ENCODE measurements at regions not wholly inside any gene's neighbourhood (a gene's known extent, or its start where the extent isn't known, plus 50 kb on each side); places are given as distances from the start of the nearest gene placed in this dataset.

DNA sequence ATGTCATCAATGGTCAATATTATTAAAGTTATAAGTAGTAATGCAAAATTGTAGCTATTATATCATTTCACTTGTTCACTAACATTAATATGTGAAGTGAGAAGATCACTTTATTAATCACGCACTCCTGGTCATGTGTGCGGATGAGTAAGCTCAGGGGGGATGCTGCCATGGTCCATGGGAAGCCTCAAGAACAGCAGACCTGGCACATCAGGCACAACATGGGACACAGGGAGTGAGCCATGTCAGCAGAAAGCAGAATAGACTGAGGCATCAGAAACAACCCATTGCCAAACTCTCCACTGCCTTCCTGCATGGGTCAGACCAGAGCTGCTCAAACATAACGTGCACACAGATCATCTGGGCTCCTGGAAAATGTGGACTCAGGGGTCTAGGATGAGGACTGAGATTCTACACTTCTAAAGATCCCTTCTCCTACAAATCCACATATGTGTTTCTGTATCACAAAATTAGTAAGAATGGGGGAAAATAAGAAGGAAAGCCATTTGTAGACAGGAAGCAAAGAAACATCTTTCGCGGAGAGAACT lies 63.8 kb upstream of the VPREB1 start:
- CTCF ChIA-PET: interaction anchor here (1.4 to 2.7 kb wide), 3 partner anchors 9 to 162 kb away, joined by 4 to 13 read pairs (median 7); no protein-coding TSS in a partner anchor

DNA sequence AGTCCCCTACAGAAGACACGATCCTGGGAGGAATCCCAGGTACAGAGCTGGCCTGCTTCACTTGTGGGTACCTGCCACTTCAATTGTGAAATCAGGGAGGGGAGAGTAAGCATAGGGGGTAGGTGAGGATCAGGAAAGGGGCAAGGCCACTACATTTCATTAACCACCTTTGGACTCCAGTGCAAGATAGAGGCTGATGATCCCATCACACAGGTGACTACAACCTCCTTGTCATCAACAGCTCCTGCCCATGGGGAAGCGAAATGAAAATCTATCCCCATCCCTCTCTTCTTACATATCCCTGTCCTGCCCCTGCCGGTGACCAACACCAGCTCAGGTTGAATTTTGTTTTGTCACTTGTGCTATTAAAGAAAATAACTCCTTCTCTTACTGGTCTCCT lies 64.7 kb upstream of the VPREB1 start:
- no peak for DNase-seq (ENCODE audit: low read depth, low spot score)
- intact Hi-C loops (cut with micrococcal nuclease): no loop called here
- TF ChIP-seq YY1 (IDR thresholded peaks at IDR 0.05; ENCODE audit: extremely low read depth, insufficient replicate concordance, low read depth, low read length) (no peak), TCF7L2 (IDR thresholded peaks at IDR 0.05; ENCODE audit: borderline replicate concordance, extremely low read depth, insufficient read depth, insufficient read length) (no peak), ZFX (IDR thresholded peaks at IDR 0.05) (no peak), JUND (IDR thresholded peaks at IDR 0.05) (no peak), POLR2AphosphoS5 (IDR thresholded peaks at IDR 0.05; ENCODE audit: low read depth, low read length) (no peak)
- TF ChIP-seq, protein P1, sequence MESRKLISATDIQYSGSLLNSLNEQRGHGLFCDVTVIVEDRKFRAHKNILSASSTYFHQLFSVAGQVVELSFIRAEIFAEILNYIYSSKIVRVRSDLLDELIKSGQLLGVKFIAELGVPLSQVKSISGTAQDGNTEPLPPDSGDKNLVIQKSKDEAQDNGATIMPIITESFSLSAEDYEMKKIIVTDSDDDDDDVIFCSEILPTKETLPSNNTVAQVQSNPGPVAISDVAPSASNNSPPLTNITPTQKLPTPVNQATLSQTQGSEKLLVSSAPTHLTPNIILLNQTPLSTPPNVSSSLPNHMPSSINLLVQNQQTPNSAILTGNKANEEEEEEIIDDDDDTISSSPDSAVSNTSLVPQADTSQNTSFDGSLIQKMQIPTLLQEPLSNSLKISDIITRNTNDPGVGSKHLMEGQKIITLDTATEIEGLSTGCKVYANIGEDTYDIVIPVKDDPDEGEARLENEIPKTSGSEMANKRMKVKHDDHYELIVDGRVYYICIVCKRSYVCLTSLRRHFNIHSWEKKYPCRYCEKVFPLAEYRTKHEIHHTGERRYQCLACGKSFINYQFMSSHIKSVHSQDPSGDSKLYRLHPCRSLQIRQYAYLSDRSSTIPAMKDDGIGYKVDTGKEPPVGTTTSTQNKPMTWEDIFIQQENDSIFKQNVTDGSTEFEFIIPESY (IDR thresholded peaks at IDR 0.05; ENCODE audit: extremely low read depth, insufficient replicate concordance, low read length): no peak
- H2AFZ ChIP-seq (ENCODE audit: low read depth, low read length, poor library complexity, severe bottlenecking): no peak overlapping the region
- BruUV-seq (replicated peaks): no TSS peak
- H3K27ac ChIP-seq (ENCODE audit: low read depth, low read length): no peak overlapping the region
- no peak for ATAC-seq
- H3K4me1 ChIP-seq (ENCODE audit: control insufficient read depth in 1 of 2, insufficient read depth in 2 of 2, low read length in 2 of 2): no peaks in the 10 kb centered on the region
- no peaks in the 10 kb centered on the region for H4K20me1 ChIP-seq (ENCODE audit: insufficient read depth)
- ChIA-PET CTCF (no interaction called here), RAD21 (ENCODE audit: low non-redundant PET in 1 of 2, low total read pairs in 2 of 2, uncharacterized antibody in 2 of 2, unreplicated experiment in 2 of 2) (no interaction called here), POLR2A (interaction anchor here (0.9 to 1.7 kb wide), 2 partner anchors 8 to 11 kb away, joined by 3 to 4 read pairs; no protein-coding TSS in a partner anchor)
- H3K9ac ChIP-seq (ENCODE audit: low read length): no peak overlapping the region
- no peaks in the 10 kb centered on the region for H3K36me3 ChIP-seq (ENCODE audit: control insufficient read depth in 1 of 2, insufficient read depth in 2 of 2, low read length in 2 of 2)
- H3K4me3 ChIP-seq (replicated peaks in 1 of 2; ENCODE audit: low read depth in 1 of 2, low read length in 2 of 2): no peak overlapping the region
- no peaks in the 10 kb centered on the region for H3K9me2 ChIP-seq (ENCODE audit: insufficient read depth)
- H3K9me3 ChIP-seq (ENCODE audit: control insufficient read depth in 1 of 2, insufficient read depth in 1 of 2, low read depth in 1 of 2, low read length in 2 of 2): no peaks in the 10 kb centered on the region
- H3K4me2 ChIP-seq (ENCODE audit: low read length): no peak overlapping the region
- no peaks in the 10 kb centered on the region for H3K79me2 ChIP-seq (ENCODE audit: insufficient read depth, low read length)
- H3K27me3 ChIP-seq (ENCODE audit: insufficient read depth, low read length): peaks cover 37% of the 10 kb centered on the region

More for the DNA sequence above, 63.8 kb upstream of the VPREB1 start:
- ATAC-seq (no peak), DNase-seq (ENCODE audit: low read depth, low spot score) (no peak)
- TF ChIP-seq EZH2 (IDR thresholded peaks at IDR 0.05) (no peak), SIN3A (IDR thresholded peaks at IDR 0.05; ENCODE audit: low read depth) (no peak), FOSL1 (IDR thresholded peaks at IDR 0.05; ENCODE audit: low read depth) (no peak), YY1 (IDR thresholded peaks at IDR 0.05; ENCODE audit: extremely low read depth, insufficient replicate concordance, low read depth, low read length) (no peak), SP1 (IDR thresholded peaks at IDR 0.05; ENCODE audit: low read depth) (no peak), EGR1 (IDR thresholded peaks at IDR 0.05; ENCODE audit: low read depth) (no peak)
- Histone ChIP-seq H3K9me3 (ENCODE audit: control insufficient read depth in 1 of 2, insufficient read depth in 1 of 2, low read depth in 1 of 2, low read length in 2 of 2) (no peaks in the 10 kb centered on the region), H4K20me1 (ENCODE audit: insufficient read depth) (no peaks in the 10 kb centered on the region), H3K4me1 (ENCODE audit: control insufficient read depth in 1 of 2, insufficient read depth in 2 of 2, low read length in 2 of 2) (no peaks in the 10 kb centered on the region), H3K9ac (ENCODE audit: low read length) (no peak overlapping the region), H2AFZ (ENCODE audit: low read depth, low read length, poor library complexity, severe bottlenecking) (no peak overlapping the region), H3K4me2 (ENCODE audit: low read length) (no peak overlapping the region), H3K27me3 (ENCODE audit: insufficient read depth, low read length) (peaks cover 44% of the 10 kb centered on the region), H3K79me2 (ENCODE audit: insufficient read depth, low read length) (no peaks in the 10 kb centered on the region), H3K36me3 (ENCODE audit: control insufficient read depth in 1 of 2, insufficient read depth in 2 of 2, low read length in 2 of 2) (no peaks in the 10 kb centered on the region), H3K4me3 (replicated peaks in 1 of 2; ENCODE audit: low read depth in 1 of 2, low read length in 2 of 2) (no peak overlapping the region), H3K27ac (ENCODE audit: low read depth, low read length) (no peak overlapping the region), H3K9me2 (ENCODE audit: insufficient read depth) (no peaks in the 10 kb centered on the region)
- ChIA-PET POLR2A (interaction anchor here (0.9 to 1.7 kb wide), 2 partner anchors 9 to 12 kb away, joined by 3 to 4 read pairs; no protein-coding TSS in a partner anchor), RAD21 (ENCODE audit: low non-redundant PET in 1 of 2, low total read pairs in 2 of 2, uncharacterized antibody in 2 of 2, unreplicated experiment in 2 of 2) (no interaction called here)
- no TSS peak for BruUV-seq (replicated peaks)
- intact Hi-C loops (cut with micrococcal nuclease): no loop called here
